ENCODE measurements at regions not wholly inside any gene's neighbourhood (a gene's known extent, or its start where the extent isn't known, plus 50 kb on each side); places are given as distances from the start of the nearest gene placed in this dataset.

DNA sequence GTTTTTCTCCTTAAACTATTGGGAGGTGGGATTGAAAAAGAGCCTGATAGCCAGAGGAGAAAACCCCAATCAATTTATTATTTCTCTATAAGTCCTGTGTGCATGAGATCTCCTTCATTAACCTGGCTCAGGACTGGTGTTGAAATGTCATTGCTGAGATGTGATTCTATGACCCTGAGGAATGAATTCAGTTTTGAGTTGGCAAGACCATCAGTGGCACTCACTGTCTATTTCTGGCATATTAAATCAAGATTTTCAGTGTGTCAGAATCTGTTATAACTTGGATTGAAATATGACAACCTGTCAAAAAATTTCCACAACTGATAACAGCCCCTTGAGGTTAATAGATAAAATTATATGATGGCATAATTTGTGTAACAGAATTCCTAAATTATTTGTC lies 431.1 kb downstream of the TFAP2B start:
- Mint-ChIP-seq H3K27me3 (no peaks in the 10 kb centered on the region), H3K9me3 (peaks cover 3% of the 10 kb centered on the region), H3K27ac (no peak overlapping the region), H3K4me3 (no peak overlapping the region), H3K36me3 (ENCODE audit: low read depth) (no peaks in the 10 kb centered on the region), H3K4me1 (ENCODE audit: low read depth) (no peaks in the 10 kb centered on the region)
- Histone ChIP-seq H3K4me1 (ENCODE audit: insufficient read depth, low read length) (no peaks in the 10 kb centered on the region), H3K4me3 (ENCODE audit: low read length) (no peak overlapping the region), H3K27me3 (ENCODE audit: control insufficient read depth in 1 of 2, insufficient read depth in 2 of 2, low read length in 2 of 2) (no peaks in the 10 kb centered on the region), H3K36me3 (ENCODE audit: insufficient read depth, low read length) (no peaks in the 10 kb centered on the region), H3K27ac (ENCODE audit: low read depth in 1 of 2, low read length in 2 of 2) (no peak overlapping the region), H3K9me3 (ENCODE audit: control insufficient read depth in 1 of 2, insufficient read depth in 1 of 2, low read length in 2 of 2) (no peaks in the 10 kb centered on the region)
- no peak for ATAC-seq (ENCODE audit: poor library complexity)
- intact Hi-C loops (cut with DNase I, micrococcal nuclease): no loop called here
- TF ChIP-seq, protein P1, sequence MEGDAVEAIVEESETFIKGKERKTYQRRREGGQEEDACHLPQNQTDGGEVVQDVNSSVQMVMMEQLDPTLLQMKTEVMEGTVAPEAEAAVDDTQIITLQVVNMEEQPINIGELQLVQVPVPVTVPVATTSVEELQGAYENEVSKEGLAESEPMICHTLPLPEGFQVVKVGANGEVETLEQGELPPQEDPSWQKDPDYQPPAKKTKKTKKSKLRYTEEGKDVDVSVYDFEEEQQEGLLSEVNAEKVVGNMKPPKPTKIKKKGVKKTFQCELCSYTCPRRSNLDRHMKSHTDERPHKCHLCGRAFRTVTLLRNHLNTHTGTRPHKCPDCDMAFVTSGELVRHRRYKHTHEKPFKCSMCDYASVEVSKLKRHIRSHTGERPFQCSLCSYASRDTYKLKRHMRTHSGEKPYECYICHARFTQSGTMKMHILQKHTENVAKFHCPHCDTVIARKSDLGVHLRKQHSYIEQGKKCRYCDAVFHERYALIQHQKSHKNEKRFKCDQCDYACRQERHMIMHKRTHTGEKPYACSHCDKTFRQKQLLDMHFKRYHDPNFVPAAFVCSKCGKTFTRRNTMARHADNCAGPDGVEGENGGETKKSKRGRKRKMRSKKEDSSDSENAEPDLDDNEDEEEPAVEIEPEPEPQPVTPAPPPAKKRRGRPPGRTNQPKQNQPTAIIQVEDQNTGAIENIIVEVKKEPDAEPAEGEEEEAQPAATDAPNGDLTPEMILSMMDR (IDR thresholded peaks at IDR 0.05): no peak
- POLR2A ChIA-PET: no interaction called here
- CTCF ChIA-PET: no interaction called here
- DNase-seq: no peak

DNA sequence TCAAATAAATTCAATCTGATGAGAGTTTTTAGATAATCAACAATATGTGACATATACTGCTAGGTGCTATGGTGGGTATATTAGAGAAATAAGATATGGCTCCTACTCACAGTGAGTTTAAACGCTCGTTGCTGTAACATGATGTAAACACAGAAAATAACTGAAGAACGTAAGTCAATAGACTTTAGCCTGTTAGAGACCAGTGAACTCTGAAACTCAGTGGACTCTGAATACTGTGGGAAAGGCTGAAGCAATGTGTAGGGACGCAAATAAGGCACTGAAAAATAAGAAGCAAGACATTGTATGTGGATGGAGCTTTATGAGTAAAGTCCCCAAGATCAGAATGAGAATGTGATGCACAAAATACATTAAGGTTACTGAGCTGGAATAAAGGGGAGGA lies 431.6 kb downstream of the TFAP2B start:
- no peaks in the 10 kb centered on the region for H3K4me1 Mint-ChIP-seq (ENCODE audit: low read depth)
- DNase-seq (no peak), ATAC-seq (ENCODE audit: poor library complexity) (no peak)
- Histone ChIP-seq H3K27me3 (ENCODE audit: control insufficient read depth in 1 of 2, insufficient read depth in 2 of 2, low read length in 2 of 2) (no peaks in the 10 kb centered on the region), H3K9me3 (ENCODE audit: control insufficient read depth in 1 of 2, insufficient read depth in 1 of 2, low read length in 2 of 2) (no peaks in the 10 kb centered on the region), H3K4me1 (ENCODE audit: insufficient read depth, low read length) (no peaks in the 10 kb centered on the region), H3K36me3 (ENCODE audit: insufficient read depth, low read length) (no peaks in the 10 kb centered on the region), H3K27ac (ENCODE audit: low read depth in 1 of 2, low read length in 2 of 2) (no peak overlapping the region), H3K4me3 (ENCODE audit: low read length) (no peak overlapping the region)
- H3K9me3 Mint-ChIP-seq: peaks cover 3% of the 10 kb centered on the region
- H3K27me3 Mint-ChIP-seq: no peaks in the 10 kb centered on the region
- H3K4me3 Mint-ChIP-seq: no peak overlapping the region
- CTCF ChIA-PET: no interaction called here
- POLR2A ChIA-PET: no interaction called here
- intact Hi-C loops (cut with DNase I, micrococcal nuclease): no loop called here
- H3K27ac Mint-ChIP-seq: no peak overlapping the region
- H3K36me3 Mint-ChIP-seq (ENCODE audit: low read depth): no peaks in the 10 kb centered on the region
- TF ChIP-seq, protein P1 (IDR thresholded peaks at IDR 0.05): no peak

DNA sequence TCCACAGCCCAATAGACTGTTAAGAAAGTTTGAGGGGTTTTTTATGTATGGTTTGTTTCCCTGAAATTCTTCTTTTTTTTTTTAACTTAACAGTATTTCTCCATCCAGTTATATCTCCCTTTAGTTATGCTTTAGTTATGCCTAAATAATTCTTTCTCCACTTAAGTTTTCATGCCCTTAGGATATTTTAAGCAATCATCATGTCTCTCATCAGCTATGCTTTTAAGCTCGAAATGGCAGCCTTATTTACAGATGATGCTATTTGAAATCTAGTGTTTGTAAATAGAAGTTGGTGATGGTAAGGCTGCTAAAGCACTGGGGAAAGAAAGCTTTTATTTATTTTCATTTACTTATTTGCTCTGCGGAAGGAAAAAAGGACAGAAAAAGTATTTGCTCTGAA lies 439.3 kb downstream of the TFAP2B start:
- H3K4me1 ChIP-seq (ENCODE audit: insufficient read depth, low read length): no peaks in the 10 kb centered on the region
- ChIA-PET CTCF (no interaction called here), POLR2A (no interaction called here)
- no peaks in the 10 kb centered on the region for H3K27me3 Mint-ChIP-seq
- no peak overlapping the region for H3K4me3 ChIP-seq (ENCODE audit: low read length)
- ATAC-seq (ENCODE audit: poor library complexity) (no peak), DNase-seq (no peak)
- H3K4me3 Mint-ChIP-seq: no peak overlapping the region
- no peaks in the 10 kb centered on the region for H3K9me3 Mint-ChIP-seq
- no peaks in the 10 kb centered on the region for H3K4me1 Mint-ChIP-seq (ENCODE audit: low read depth)
- no peak overlapping the region for H3K27ac Mint-ChIP-seq
- intact Hi-C loops (cut with DNase I, micrococcal nuclease): no loop called here
- H3K36me3 ChIP-seq (ENCODE audit: insufficient read depth, low read length): no peaks in the 10 kb centered on the region
- H3K27me3 ChIP-seq (ENCODE audit: control insufficient read depth in 1 of 2, insufficient read depth in 2 of 2, low read length in 2 of 2): no peaks in the 10 kb centered on the region
- no peak overlapping the region for H3K27ac ChIP-seq (ENCODE audit: low read depth in 1 of 2, low read length in 2 of 2)
- no peaks in the 10 kb centered on the region for H3K9me3 ChIP-seq (ENCODE audit: control insufficient read depth in 1 of 2, insufficient read depth in 1 of 2, low read length in 2 of 2)
- H3K36me3 Mint-ChIP-seq (ENCODE audit: low read depth): no peaks in the 10 kb centered on the region
- TF ChIP-seq, protein P1 (IDR thresholded peaks at IDR 0.05): no peak

All from CD4-positive, alpha-beta T cell (primary cell).